Kasumi-1 (cell line): ENCODE measurements at regions not wholly inside any gene's neighbourhood (a gene's known extent, or its start where the extent isn't known, plus 50 kb on each side); places are given as distances from the start of the nearest gene placed in this dataset.
"Not testable (repeated sequence)": the region's sequence is repeated elsewhere in the genome, so short reads cannot be mapped to it uniquely, and the experiment has no call there.

Experiments used
- DNase-seq, 2 experiments: peaks; one replicate each; lab custom pipeline; 2025; lab: John Stamatoyannopoulos, UW

- no peak for DNase-seq
Measured at GRCh38 chr14:28946267-28946666, 179.7 kb downstream of the FOXG1 start.

DNA sequence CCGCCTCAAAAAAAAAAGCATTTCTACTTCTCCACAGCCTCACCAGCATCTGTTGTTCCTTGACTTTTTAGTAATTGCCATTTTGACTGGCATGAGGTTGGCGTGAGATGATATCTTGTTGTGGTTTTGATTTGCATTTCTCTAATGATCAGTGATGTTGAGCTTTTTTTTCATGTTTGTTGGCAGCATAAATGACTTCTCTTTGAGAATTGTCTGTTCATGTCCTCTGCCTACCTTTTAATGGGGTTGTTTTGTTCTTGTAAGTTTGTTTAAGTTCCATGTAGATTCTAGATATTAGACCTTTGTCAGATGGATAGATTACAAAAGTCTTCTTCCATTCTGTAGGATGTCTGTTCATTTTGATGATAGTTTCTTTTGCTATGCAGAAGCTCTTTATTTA, 182.9 kb downstream of the FOXG1 start:
- DNase-seq, result no peak

GRCh38 chr14:28952161-28952560, 185.6 kb downstream of the FOXG1 start:
- DNase-seq, result no peak

DNA sequence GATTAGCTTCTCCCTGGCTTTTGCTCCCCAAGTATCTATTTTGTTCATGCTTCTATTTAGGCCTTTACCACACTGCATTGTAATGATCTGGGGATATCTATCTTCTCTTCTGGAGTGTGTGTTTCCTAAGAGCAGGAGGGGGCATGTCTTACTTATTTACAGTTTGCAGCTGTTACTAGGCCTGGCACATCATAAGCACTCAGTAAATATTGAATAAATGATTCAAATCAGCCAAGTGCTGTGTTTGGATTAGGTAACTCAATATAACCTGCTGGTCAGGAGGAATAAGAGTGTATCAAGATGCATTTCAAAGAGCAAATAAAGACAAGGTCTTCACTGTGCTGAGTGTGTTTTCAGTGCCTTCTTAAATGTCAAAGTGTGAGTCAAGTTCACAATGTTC, 186.1 kb downstream of the FOXG1 start:
- DNase-seq, result no peak

DNA sequence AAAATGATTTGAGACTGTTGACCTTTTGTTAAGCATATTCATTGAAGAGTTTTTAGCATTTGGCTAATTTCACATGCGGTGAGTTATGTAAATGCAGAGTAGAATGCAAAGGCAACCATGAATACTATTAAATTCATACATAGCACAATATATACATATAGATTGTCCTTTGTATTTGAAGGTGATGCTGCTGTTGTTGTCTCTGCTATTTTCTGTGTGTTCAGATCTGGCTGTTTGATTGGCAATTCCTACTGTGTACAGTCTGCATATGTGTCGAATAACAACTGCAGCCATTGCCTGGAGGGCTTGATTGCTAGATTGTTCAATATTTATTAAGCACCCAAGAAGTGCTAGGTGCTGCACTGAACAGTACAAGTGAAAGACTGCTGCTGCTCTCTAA, 187.4 kb downstream of the FOXG1 start:
- DNase-seq, result no peak

DNA sequence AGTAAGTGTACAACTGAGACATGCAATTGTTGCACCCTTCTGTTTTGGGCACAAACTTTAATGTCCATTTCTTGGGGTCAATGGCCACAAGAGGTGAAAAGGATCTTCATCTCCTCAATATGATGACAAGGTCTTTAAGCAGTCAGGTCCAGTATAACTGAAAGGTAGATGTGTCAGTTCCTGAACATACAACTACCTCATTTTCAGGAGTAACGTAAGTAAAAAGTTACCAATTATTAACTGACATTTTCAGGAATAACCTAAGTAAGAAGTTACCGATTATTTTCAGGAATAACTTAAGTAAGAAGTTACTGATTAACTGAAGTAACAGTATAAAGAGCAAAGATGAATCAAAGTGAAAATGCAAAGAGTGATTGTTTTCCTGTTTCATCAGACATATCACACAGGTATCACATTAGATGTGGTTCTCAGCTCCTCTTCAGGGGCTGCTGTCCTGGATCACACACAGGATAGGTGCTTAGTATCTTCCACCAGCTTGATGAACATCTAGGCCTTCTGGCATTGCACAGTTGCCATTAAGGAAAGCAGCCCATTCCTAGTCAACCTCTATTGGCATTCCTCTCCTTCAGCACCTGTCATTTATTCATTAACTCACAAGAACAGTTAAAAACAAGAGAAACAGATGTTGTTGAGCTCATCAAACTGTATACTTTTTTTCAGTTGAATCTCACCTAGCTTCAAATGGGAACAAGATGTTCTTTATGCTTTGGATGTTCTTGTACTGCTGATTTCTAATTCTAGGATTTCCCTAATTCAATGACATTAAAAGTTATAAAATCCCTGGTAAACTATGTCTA, 200.0 kb downstream of the FOXG1 start:
- no peak for DNase-seq

DNA sequence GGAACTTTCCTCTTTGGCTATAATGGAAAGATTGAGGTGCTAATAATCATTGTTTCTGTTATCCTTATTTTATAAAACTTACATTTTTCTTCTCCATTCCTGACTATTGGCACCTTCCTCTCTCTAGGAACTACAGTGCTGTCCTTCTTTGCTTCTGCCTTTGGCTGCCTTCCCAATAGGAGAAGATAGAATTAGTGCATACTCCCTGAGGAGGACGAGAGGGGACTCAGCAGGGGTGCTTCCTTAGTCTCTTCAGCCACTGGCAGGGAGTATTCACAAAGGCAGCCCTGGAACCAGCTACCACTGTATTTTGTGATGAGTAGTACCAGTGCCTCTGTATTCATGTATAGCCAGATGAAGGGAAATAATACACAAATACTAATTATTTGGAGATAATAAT, 208.5 kb downstream of the FOXG1 start:
- DNase-seq, result no peak

DNA sequence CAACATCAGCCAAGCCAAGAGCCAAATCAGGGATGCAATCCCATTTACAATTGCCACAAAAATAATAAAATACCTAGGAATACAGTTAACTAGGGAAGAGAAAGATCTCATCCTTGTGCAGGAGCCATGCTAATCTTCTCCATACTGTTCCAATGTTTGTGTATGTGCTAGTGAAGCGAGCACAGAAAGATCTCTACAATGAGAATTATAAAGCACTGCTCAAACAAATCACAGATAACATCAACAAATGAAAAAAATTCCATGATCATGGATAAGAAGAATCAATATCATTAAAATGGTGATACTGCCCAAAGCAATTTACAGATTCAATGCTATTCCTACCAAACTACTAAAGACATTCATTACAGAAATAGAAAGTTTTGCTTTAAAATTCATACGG, 215.6 kb downstream of the FOXG1 start:
- no peak for DNase-seq

DNA sequence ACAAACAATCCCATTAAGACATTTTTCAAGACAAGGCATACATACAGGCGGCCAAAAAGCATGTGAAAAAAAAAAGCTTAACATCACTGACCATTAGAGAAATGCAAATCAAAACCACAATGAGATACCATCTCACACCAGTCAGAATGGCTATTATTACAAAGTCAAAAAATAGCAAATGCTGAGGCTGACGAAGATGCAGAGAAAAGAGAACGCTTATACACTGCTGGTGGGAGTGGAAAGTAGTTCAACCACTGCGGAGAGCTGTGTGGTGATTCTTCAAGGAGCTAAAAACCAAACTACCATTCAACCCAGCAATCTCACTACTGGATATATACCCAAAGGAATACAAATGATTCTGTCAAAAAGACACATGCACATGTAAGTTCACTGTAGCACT, 216.7 kb downstream of the FOXG1 start:
- no peak for DNase-seq

- no peak for DNase-seq
Measured at GRCh38 chr14:28987516-28987915, 220.9 kb downstream of the FOXG1 start.

DNA sequence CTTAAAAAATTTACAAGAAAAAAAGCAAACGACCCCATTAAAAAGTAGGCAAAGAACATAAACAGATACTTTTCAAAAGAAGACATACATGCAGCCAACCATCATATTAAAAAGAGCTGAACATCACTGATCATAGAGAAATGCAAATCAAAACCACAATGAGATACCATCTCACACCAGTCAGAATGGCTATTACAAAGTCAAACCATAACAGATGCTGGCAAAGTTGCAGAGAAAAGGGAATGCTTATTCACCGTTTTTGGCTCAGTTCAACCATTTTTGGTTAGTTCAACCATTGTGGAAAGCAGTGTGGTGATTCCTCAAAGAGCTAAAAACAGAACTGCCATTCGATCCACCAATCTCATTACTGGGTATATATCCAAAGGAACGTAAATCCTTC, 230.6 kb downstream of the FOXG1 start:
- not testable (repeated sequence) for DNase-seq

DNA sequence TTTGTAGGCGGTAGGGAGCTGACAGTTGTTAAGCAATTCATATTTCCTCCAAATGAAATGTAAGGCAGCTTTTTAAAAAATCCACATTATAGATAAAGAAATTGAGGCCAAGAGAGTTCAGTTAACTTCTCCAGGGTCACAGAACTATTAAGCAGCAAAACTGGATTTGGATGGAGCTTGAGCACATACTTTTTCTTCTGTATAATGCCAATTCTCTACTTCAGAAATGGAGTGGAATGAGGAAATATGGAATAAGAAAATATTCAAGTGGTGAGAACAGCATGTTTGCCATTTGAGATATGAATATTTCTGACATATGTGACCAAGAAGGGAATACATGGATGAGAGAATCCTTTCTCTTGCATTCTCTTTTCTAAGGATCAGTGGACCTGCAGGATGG, 233.1 kb downstream of the FOXG1 start:
- DNase-seq, result no peak

GRCh38 chr14:29005647-29006046, 239.1 kb downstream of the FOXG1 start:
- no peak for DNase-seq

DNA sequence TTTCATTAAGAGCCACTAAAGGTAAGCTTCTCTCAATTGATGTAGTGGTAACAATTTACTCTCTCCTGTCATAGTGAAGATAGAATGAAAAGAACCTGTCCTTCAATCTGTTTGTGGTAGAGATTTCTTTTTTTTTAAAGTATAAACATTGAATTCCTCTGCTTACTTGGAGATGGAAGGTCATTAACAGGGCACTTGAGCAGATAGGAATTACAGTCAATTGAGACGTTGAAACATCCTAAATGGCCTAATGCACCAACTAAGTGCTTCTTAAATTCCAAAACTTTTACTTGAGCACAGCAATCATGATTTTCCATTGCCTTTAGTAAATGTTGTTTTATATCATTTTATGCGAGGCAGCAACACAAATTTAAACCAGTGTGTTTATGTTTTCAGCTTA, 241.4 kb downstream of the FOXG1 start:
- no peak for DNase-seq

DNA sequence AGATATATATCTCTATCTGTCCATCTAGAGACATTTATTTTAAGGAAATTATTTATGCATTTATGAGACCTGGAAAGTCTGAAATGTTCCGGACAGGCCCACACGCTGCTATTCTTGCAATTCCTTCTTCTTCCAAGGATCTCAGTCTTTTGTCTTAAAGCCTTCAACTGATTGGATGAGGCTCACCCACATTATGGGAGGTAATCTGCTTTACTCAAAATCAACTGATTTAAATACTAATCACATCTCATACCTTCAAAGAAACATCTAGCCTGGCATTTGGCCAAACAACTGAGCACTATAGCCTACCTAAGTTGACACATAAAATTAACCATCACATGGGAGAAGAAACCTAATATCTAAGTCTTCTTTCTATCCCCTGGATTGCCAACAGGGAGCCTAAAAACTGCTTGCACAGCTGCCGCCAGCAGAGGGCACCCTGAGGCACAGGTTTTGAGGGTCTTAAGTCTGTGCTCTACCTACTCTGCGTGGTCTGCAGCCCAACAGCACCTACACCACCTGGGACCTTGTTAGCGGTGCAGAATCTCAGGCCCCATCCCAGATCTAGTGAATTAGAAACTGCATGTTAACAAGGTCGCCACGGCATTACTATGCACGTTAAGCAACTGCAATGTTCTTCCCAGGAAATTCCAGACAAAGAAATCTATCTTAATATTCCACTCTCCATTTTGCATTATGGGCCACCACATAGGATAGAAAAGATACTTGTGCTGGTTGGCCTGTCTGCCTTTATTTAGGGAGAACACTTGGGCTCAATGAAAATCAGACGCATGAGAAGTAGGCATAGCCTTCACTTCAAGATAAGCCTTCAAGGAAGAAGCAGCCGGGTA, 249.7 kb downstream of the FOXG1 start:
- DNase-seq, result peak; percentile 49 to 67

DNA sequence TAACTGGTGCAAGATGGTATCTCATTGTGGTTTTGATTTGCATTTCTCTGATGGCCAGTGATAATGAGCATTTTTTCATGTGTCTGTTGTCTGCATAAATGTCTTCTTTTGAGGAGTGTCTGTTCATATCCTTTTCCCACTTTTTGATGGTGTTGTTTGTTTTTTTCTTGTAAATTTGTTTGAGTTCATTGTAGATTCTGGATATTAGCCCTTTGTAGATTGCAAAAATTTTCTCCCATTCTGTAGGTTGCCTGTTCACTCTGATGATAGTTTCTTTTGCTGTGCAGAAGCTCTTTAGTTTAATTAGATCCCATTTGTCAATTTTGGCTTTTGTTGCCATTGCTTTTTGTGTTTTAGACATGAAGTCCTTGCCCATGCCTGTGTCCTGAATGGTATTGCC, 256.9 kb downstream of the FOXG1 start:
- DNase-seq, result not testable (repeated sequence)

- not testable (repeated sequence) for DNase-seq
Measured at GRCh38 chr14:29027441-29027840, 260.9 kb downstream of the FOXG1 start.

- DNase-seq, result not testable (repeated sequence)
Measured at GRCh38 chr14:29027941-29028705, 261.5 kb downstream of the FOXG1 start.

GRCh38 chr14:29028973-29029582, 262.5 kb downstream of the FOXG1 start:
- DNase-seq, result no peak

- no peak for DNase-seq
Measured at GRCh38 chr14:29030121-29030520, 263.5 kb downstream of the FOXG1 start.

- no peak for DNase-seq
Measured at GRCh38 chr14:29030970-29031369, 264.4 kb downstream of the FOXG1 start.

DNA sequence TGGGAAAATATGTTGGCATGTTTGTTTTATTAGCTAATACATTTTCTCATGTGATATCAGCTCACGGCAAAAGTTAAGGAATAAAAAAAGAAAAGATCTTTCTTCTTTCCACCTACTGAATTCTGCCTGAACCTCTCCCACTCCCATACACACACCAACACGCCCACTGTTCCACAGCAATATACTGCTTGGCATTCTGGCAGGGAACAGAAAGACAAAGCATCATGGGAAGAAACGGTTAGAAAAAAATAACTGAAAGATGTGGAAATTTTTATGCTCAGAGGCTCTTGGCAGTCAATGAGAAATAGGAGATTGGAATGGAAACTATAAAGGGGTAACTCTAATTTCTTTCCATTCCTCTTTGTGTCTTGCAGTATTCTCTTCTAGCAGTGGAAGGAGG, 268.5 kb downstream of the FOXG1 start:
- DNase-seq, result no peak
